Mucosa of descending colon (tissue), 3 donors: ENCODE measurements at regions not wholly inside any gene's neighbourhood (a gene's known extent, or its start where the extent isn't known, plus 50 kb on each side); places are given as distances from the start of the nearest gene placed in this dataset.

Experiments
- ATAC-seq: fragments of 200-7000 bp; cut with Tn5 transposase; one replicate; pipeline ENCODE4 v1.9.1; 2020; ENCODE audit warnings: mild to moderate bottlenecking, moderate library complexity
- DNase-seq, 3 donors: peaks; one replicate each; pipeline ENCODE4 v3.0.0-alpha.2; 2020
- H3K36me3 ChIP-seq: fragments of 200-600 bp; one replicate; pipeline ENCODE4 v1.8.0; 2021; ENCODE audit warnings: low read depth, mild to moderate bottlenecking
- H3K4me1 ChIP-seq: fragments of 200-600 bp; one replicate; pipeline ENCODE4 v1.8.0; 2021; ENCODE audit warnings: low read depth, mild to moderate bottlenecking
- H3K4me3 ChIP-seq: fragments of 200-600 bp; one replicate; pipeline ENCODE4 v1.8.0; 2021; ENCODE audit warnings: mild to moderate bottlenecking
- H3K9me3 ChIP-seq: fragments of 200-600 bp; one replicate; pipeline ENCODE4 v1.8.0; 2021; ENCODE audit warnings: mild to moderate bottlenecking
- CTCF ChIP-seq: fragments of 200-600 bp; IDR thresholded peaks from one replicate; pipeline ENCODE4 v1.8.0; 2022; ENCODE audit warnings: antibody characterized with exemption, mild to moderate bottlenecking
- intact Hi-C, 2 donors: fragments of 100-400 bp; cut with DNase I in 1 of 2; cut with micrococcal nuclease in 1 of 2; formaldehyde crosslinking; loops; one replicate each; pipeline versions ENCODE4 v1.11.0 to v1.11.1; 2022; cut with DNase I, micrococcal nuclease
- donor health status: DM: no; HTN: no; CAD: no; lungs with moderate emphysema.
- donor health status: DM: no; HTN: no; CAD: no.
- donor health status: DM: no; HTN: yes; CAD: no.

- Histone ChIP-seq H3K4me1 (no peaks in the 10 kb centered on the region), H3K4me3 (no peak overlapping the region), H3K36me3 (no peaks in the 10 kb centered on the region), H3K9me3 (no peaks in the 10 kb centered on the region)
- intact Hi-C loops: no loop called here
- no peak for ATAC-seq
- DNase-seq: no peak
- no peak for TF ChIP-seq CTCF
These were observed 88.5 kb upstream of the FZD10 start for GRCh38 chr12:130073721-130074120.

- H3K9me3 ChIP-seq: no peaks in the 10 kb centered on the region
- TF ChIP-seq CTCF: no peak
- DNase-seq (no peak), ATAC-seq (no peak)
- H3K36me3 ChIP-seq: no peaks in the 10 kb centered on the region
- H3K4me1 ChIP-seq: no peaks in the 10 kb centered on the region
- no peak overlapping the region for H3K4me3 ChIP-seq
- intact Hi-C loops: no loop called here
These were observed 87.4 kb upstream of the FZD10 start for GRCh38 chr12:130074661-130075406.

- Histone ChIP-seq H3K4me1 (no peaks in the 10 kb centered on the region), H3K36me3 (no peaks in the 10 kb centered on the region), H3K4me3 (no peak overlapping the region), H3K9me3 (no peaks in the 10 kb centered on the region)
- intact Hi-C loops: no loop called here
- DNase-seq (no peak), ATAC-seq (no peak)
- TF ChIP-seq CTCF: no peak
These were observed 86.7 kb upstream of the FZD10 start for GRCh38 chr12:130075497-130076076.

- no peaks in the 10 kb centered on the region for H3K4me1 ChIP-seq
- DNase-seq (no peak), ATAC-seq (no peak)
- no peaks in the 10 kb centered on the region for H3K36me3 ChIP-seq
- intact Hi-C loops: no loop called here
- no peak overlapping the region for H3K4me3 ChIP-seq
- no peaks in the 10 kb centered on the region for H3K9me3 ChIP-seq
- TF ChIP-seq CTCF: no peak
These were observed 86.1 kb upstream of the FZD10 start for GRCh38 chr12:130076126-130076525.

- intact Hi-C loops: no loop called here
- DNase-seq: no peak
- no peak for TF ChIP-seq CTCF
- Histone ChIP-seq H3K4me1 (no peaks in the 10 kb centered on the region), H3K4me3 (no peak overlapping the region), H3K36me3 (no peaks in the 10 kb centered on the region), H3K9me3 (no peaks in the 10 kb centered on the region)
- ATAC-seq: no peak
These were observed 85.5 kb upstream of the FZD10 start for GRCh38 chr12:130076752-130077151.
